Activated CD8-positive, alpha-beta T cell treated with anti-CD3 and anti-CD28 coated beads, Interleukin-2, amount 10 ng/mL, durations not matched to agents 7 days and 5 days (primary cell): ENCODE measurements at regions not wholly inside any gene's neighbourhood (a gene's known extent, or its start where the extent isn't known, plus 50 kb on each side); places are given as distances from the start of the nearest gene placed in this dataset.
"Not testable (repeated sequence)": the region's sequence is repeated elsewhere in the genome, so short reads cannot be mapped to it uniquely, and the experiment has no call there.

Experiments used
- ATAC-seq: fragments of 150-1000 bp; cut with Tn5 transposase; one replicate; pipeline ENCODE4 v1.10.0; 2021; ENCODE audit warnings: moderate library complexity
- CTCF ChIA-PET: fragments of 350-600 bp; sonication (Branson Sonifier 250); formaldehyde crosslinking; loops from one replicate; lab custom pipeline; 2021; ENCODE audit warnings: antibody characterized with exemption; lab: Charles Lee
- POLR2A ChIA-PET: fragments of 350-600 bp; sonication (Branson Sonifier 250); formaldehyde crosslinking; loops from one replicate; lab custom pipeline; 2021; ENCODE audit warnings: antibody characterized with exemption; lab: Charles Lee
- DNase-seq: peaks from one replicate; pipeline ENCODE4 v3.0.0-alpha.2; 2020
- H3K27ac Mint-ChIP-seq: one replicate; pipeline ENCODE4 v1.8.0; 2021; ENCODE audit warnings: mild to moderate bottlenecking, mixed read lengths
- H3K27me3 Mint-ChIP-seq: one replicate; pipeline ENCODE4 v1.8.0; 2021; ENCODE audit warnings: low read depth, mixed read lengths
- H3K36me3 Mint-ChIP-seq: one replicate; pipeline ENCODE4 v1.8.0; 2021; ENCODE audit warnings: low read depth, mixed read lengths
- H3K4me1 Mint-ChIP-seq: one replicate; pipeline ENCODE4 v1.8.0; 2021; ENCODE audit warnings: low read depth, mixed read lengths
- H3K4me3 Mint-ChIP-seq: one replicate; pipeline ENCODE4 v1.8.0; 2021; ENCODE audit warnings: mild to moderate bottlenecking, mixed read lengths
- H3K9me3 Mint-ChIP-seq: one replicate; pipeline ENCODE4 v1.8.0; 2022; ENCODE audit warnings: mixed read lengths; ENCODE audit not compliant: insufficient read depth

DNA sequence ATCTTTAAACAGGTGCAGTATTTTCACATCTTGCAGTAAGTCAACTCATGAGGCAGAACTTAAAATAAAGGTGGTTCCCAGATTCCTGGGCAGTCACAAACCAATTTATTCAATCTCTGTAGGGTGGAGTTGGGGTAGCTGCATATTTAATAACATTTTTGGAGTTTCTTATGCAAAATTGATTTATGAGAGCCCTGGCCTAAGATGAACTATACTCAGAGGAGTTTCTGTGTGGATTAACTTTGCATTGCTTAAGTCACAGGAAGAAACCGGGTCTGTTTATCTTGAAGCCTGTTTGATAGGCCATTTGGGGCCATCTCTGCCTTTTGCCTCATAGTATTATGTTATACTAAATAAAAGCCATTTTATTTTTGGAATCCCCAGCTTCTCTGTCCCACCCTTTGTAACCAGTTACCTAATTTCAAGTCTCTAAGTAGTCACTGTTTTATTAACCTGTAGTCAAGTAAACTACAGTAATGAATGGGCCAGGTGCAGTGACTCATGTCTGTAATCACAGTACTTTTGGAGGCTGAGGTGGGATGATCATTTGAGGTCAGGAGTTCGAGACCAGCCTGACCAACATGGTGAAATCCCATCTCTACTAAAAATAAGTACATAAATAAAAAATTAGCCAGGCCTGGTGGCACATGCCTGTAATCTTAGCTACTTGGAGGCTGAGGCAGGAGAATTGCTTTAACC lies 104.4 kb upstream of the FAM3C start:
- Mint-ChIP-seq H3K4me3 (no peak overlapping the region), H3K27me3 (no peaks in the 10 kb centered on the region), H3K9me3 (peaks cover 10% of the 10 kb centered on the region), H3K36me3 (peaks cover 1% of the 10 kb centered on the region), H3K27ac (no peak overlapping the region), H3K4me1 (peaks cover 2% of the 10 kb centered on the region)
- ATAC-seq, result no peak
- ChIA-PET POLR2A (no interaction called here), CTCF (interaction anchor here (1.2 kb wide), 1 partner anchor 80 kb away, joined by 3 read pairs; no protein-coding TSS in a partner anchor)
- DNase-seq, result no peak

- Mint-ChIP-seq H3K9me3 (peaks cover 7% of the 10 kb centered on the region), H3K27me3 (no peaks in the 10 kb centered on the region), H3K4me1 (peaks cover 2% of the 10 kb centered on the region), H3K36me3 (no peaks in the 10 kb centered on the region), H3K4me3 (no peak overlapping the region), H3K27ac (no peak overlapping the region)
- ATAC-seq (no peak), DNase-seq (no peak)
- ChIA-PET POLR2A (no interaction called here), CTCF (interaction anchor here (1.3 kb wide), 1 partner anchor 24 kb away, joined by 3 read pairs; no protein-coding TSS in a partner anchor)
Observed at GRCh38 chr7:121499624-121500023, 103.5 kb upstream of the FAM3C start.

DNA sequence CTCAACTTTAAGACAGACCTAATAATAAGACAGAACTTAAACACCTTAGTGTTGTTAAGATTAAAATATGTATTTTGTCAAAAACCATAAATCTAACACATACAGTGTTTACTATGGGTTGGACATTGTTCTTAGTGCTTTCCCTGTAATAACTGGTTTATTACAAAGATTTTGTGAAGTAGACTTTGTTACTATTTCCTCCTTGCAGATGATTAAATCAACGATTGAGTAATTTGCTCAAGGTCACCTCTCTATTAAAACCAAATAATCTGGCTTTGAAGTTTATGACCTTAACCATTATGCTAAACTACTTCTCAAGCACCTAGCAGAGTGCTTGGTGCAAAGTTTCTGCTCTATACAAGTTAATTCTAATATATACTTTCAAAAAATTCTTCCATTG lies 102.7 kb upstream of the FAM3C start:
- ATAC-seq (no peak), DNase-seq (no peak)
- CTCF ChIA-PET, result interaction anchor here (1.3 kb wide), 1 partner anchor 25 kb away, joined by 3 read pairs; no protein-coding TSS in a partner anchor
- Mint-ChIP-seq H3K4me1 (peaks cover 2% of the 10 kb centered on the region), H3K36me3 (no peaks in the 10 kb centered on the region), H3K27me3 (no peaks in the 10 kb centered on the region), H3K27ac (no peak overlapping the region), H3K9me3 (peaks cover under 1% of the 10 kb centered on the region), H3K4me3 (no peak overlapping the region)
- POLR2A ChIA-PET, result interaction anchor here (0.6 kb wide), 1 partner anchor 1663 kb away, joined by 3 read pairs; no protein-coding TSS in a partner anchor

GRCh38 chr7:121497545-121497944 lies 101.4 kb upstream of the FAM3C start:
- CTCF ChIA-PET, H3K4me1 Mint-ChIP-seq, H3K27me3 Mint-ChIP-seq, H3K27ac Mint-ChIP-seq, H3K36me3 Mint-ChIP-seq, H3K4me3 Mint-ChIP-seq, DNase-seq, H3K9me3 Mint-ChIP-seq, ATAC-seq, POLR2A ChIA-PET: not testable (repeated sequence)

DNA sequence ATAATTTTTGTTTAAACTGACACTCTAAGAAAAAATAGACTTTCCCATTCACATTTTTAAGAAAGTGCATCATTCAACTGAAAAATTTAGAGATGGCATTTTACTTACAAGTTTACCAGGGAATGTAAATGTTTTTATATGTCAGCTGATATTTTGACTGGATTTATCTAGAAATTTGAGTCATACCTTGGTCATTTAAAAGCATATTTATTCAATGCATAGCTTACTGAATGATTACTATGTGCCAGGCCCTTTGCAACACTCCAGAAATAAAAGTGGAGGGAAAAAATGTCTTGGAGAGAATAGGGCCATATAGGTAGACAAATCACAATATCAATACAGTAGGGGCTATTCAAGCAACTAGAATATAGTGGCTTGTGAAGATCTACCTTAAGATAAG lies 98.4 kb upstream of the FAM3C start:
- CTCF ChIA-PET, result interaction anchor here (1.0 to 1.8 kb wide), 4 partner anchors 52 to 127 kb away, joined by 3 to 6 read pairs (median 4); partner anchors contain the start of gene FAM3C
- Mint-ChIP-seq H3K27ac (no peak overlapping the region), H3K9me3 (no peaks in the 10 kb centered on the region), H3K27me3 (no peaks in the 10 kb centered on the region), H3K4me1 (no peaks in the 10 kb centered on the region), H3K36me3 (no peaks in the 10 kb centered on the region), H3K4me3 (no peak overlapping the region)
- POLR2A ChIA-PET, result no interaction called here
- ATAC-seq (no peak), DNase-seq (no peak)

- H3K4me1 Mint-ChIP-seq, result no peaks in the 10 kb centered on the region
- no peaks in the 10 kb centered on the region for H3K27me3 Mint-ChIP-seq
- no peak for DNase-seq
- H3K27ac Mint-ChIP-seq, result no peak overlapping the region
- no peaks in the 10 kb centered on the region for H3K9me3 Mint-ChIP-seq
- CTCF ChIA-PET, result interaction anchor here (1.3 to 1.8 kb wide), 2 partner anchors 97 to 126 kb away, joined by 3 to 6 read pairs; partner anchors contain the start of gene FAM3C
- POLR2A ChIA-PET, result no interaction called here
- H3K4me3 Mint-ChIP-seq, result no peak overlapping the region
- no peak for ATAC-seq
- H3K36me3 Mint-ChIP-seq, result no peaks in the 10 kb centered on the region
Observed at GRCh38 chr7:121493553-121493952, 97.4 kb upstream of the FAM3C start.

DNA sequence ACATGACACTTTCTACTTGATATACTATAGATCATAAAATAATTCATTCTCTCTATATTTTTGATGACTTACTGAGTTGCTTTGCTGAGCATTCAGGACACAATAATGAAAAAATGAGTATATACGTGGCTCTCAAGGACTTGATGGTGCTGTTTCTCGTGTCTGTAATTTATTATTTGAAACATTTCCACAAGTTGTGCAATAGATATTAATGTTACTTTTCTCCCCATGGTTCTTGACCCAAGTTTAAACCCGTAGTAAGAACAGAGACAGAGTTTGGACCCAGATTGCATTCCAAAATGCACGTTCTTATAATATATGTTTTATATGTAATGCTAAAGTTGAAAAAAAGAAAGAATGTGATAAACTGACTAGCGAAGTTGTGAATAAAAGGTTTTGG lies 94.2 kb upstream of the FAM3C start:
- Mint-ChIP-seq H3K4me1 (no peaks in the 10 kb centered on the region), H3K4me3 (no peak overlapping the region), H3K27ac (no peak overlapping the region), H3K27me3 (no peaks in the 10 kb centered on the region), H3K9me3 (no peaks in the 10 kb centered on the region), H3K36me3 (no peaks in the 10 kb centered on the region)
- DNase-seq (no peak), ATAC-seq (no peak)
- ChIA-PET CTCF (interaction anchor here (1.0 kb wide), 1 partner anchor 16 kb away, joined by 3 read pairs; no protein-coding TSS in a partner anchor), POLR2A (no interaction called here)

GRCh38 chr7:121489440-121489839 lies 93.3 kb upstream of the FAM3C start:
- no peaks in the 10 kb centered on the region for H3K4me1 Mint-ChIP-seq
- no peaks in the 10 kb centered on the region for H3K9me3 Mint-ChIP-seq
- POLR2A ChIA-PET, result no interaction called here
- no peak overlapping the region for H3K27ac Mint-ChIP-seq
- no peak overlapping the region for H3K4me3 Mint-ChIP-seq
- DNase-seq, result no peak
- CTCF ChIA-PET, result interaction anchor here (1.0 kb wide), 1 partner anchor 16 kb away, joined by 3 read pairs; no protein-coding TSS in a partner anchor
- no peaks in the 10 kb centered on the region for H3K36me3 Mint-ChIP-seq
- no peaks in the 10 kb centered on the region for H3K27me3 Mint-ChIP-seq
- ATAC-seq, result no peak

- H3K27ac Mint-ChIP-seq, result no peak overlapping the region
- no peak overlapping the region for H3K4me3 Mint-ChIP-seq
- CTCF ChIA-PET, result interaction anchor here (1.1 kb wide), 1 partner anchor 32 kb away, joined by 3 read pairs; no protein-coding TSS in a partner anchor
- H3K4me1 Mint-ChIP-seq, result no peaks in the 10 kb centered on the region
- POLR2A ChIA-PET, result no interaction called here
- H3K27me3 Mint-ChIP-seq, result no peaks in the 10 kb centered on the region
- DNase-seq (no peak), ATAC-seq (no peak)
- H3K36me3 Mint-ChIP-seq, result no peaks in the 10 kb centered on the region
- no peaks in the 10 kb centered on the region for H3K9me3 Mint-ChIP-seq
Observed at GRCh38 chr7:121488111-121488650, 92.1 kb upstream of the FAM3C start.

- no peak overlapping the region for H3K27ac Mint-ChIP-seq
- H3K36me3 Mint-ChIP-seq, result no peaks in the 10 kb centered on the region
- ATAC-seq (no peak), DNase-seq (no peak)
- H3K4me1 Mint-ChIP-seq, result peaks cover 2% of the 10 kb centered on the region
- H3K27me3 Mint-ChIP-seq, result no peaks in the 10 kb centered on the region
- H3K4me3 Mint-ChIP-seq, result no peak overlapping the region
- ChIA-PET CTCF (no interaction called here), POLR2A (no interaction called here)
- no peaks in the 10 kb centered on the region for H3K9me3 Mint-ChIP-seq
Observed at GRCh38 chr7:121486590-121486989, 90.5 kb upstream of the FAM3C start.

DNA sequence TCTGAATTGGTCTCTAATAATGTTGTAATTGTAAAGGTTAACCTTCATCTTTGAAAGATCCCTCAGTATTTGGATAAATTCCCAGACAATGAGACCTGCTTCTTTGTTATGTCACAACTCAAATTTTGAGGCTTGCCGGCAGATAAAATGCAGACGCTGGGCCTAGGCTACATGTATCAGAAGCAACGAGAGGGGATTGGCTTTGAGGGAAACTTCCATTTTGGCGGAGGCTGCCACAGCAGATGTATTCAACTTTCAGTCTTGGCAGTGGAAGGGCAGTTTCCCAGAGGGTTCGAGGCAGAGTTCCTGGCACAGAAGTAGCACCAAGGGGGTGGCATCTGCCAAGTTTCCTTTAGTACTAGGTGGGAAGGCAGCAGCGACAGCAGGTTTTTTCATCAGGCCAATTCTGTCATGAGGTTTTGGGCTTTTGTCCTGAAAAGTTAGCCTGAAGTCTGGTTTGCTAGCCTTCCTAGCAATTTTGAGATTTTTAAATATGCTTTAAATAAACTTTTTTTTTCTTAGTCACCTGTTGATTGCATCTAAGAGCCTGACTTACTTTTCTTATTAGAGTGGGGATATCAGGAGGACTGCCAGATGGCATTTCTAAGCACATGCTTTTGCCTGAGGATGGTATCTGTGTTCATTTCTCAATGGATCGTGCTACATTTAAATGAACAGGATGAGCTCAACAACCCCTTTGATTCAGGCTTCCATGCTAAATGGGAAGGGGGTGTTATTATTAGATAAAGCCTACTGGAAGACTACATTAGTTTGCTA lies 89.5 kb upstream of the FAM3C start:
- H3K36me3 Mint-ChIP-seq, result no peaks in the 10 kb centered on the region
- DNase-seq, result no peak
- no peak for ATAC-seq
- no peak overlapping the region for H3K4me3 Mint-ChIP-seq
- H3K27ac Mint-ChIP-seq, result no peak overlapping the region
- peaks cover 2% of the 10 kb centered on the region for H3K4me1 Mint-ChIP-seq
- H3K9me3 Mint-ChIP-seq, result no peaks in the 10 kb centered on the region
- ChIA-PET POLR2A (no interaction called here), CTCF (no interaction called here)
- no peaks in the 10 kb centered on the region for H3K27me3 Mint-ChIP-seq
